H9 (cell line): ENCODE measurements at regions not wholly inside any gene's neighbourhood (a gene's known extent, or its start where the extent isn't known, plus 50 kb on each side); places are given as distances from the start of the nearest gene placed in this dataset.

Source experiments
- DNase-seq: peaks from one replicate; pipeline ENCODE4 v3.0.0-alpha.2; 2017
- H2AFZ ChIP-seq: one replicate; pipeline ENCODE4 v1.6.1; 2013; ENCODE audit warnings: mild to moderate bottlenecking, low read length, control low read depth, moderate library complexity
- H2AK5ac ChIP-seq: 2 replicates; pipeline ENCODE4 v1.6.1; 2013; ENCODE audit warnings: low read length, control low read depth, mixed read lengths; ENCODE audit not compliant: insufficient read length
- H2BK120ac ChIP-seq: one replicate; pipeline ENCODE4 v1.6.1; 2013; ENCODE audit warnings: low read depth, mild to moderate bottlenecking, low read length, control low read depth, inconsistent platforms; ENCODE audit not compliant: poor library complexity, severe bottlenecking
- H2BK12ac ChIP-seq: 2 replicates; pipeline ENCODE4 v1.6.1; 2013; ENCODE audit warnings: low read length, control low read depth, mixed read lengths, low read depth; ENCODE audit not compliant: insufficient read length
- H2BK15ac ChIP-seq: 2 replicates; pipeline ENCODE4 v1.6.1; 2013; ENCODE audit warnings: low read depth, low read length, control low read depth
- H2BK20ac ChIP-seq: one replicate; pipeline ENCODE4 v1.6.1; 2013; ENCODE audit warnings: low read depth, mild to moderate bottlenecking, low read length, control low read depth, inconsistent platforms; ENCODE audit not compliant: poor library complexity, severe bottlenecking
- H2BK5ac ChIP-seq: 2 replicates; pipeline ENCODE4 v1.6.1; 2013; ENCODE audit warnings: low read length, control low read depth, mixed read lengths; ENCODE audit not compliant: insufficient read length
- H3K14ac ChIP-seq: 2 replicates; pipeline ENCODE4 v1.6.1; 2013; ENCODE audit warnings: low read length, control low read depth; ENCODE audit not compliant: insufficient read depth
- H3K18ac ChIP-seq: 2 replicates; pipeline ENCODE4 v1.6.1; 2013; ENCODE audit warnings: low read depth, mild to moderate bottlenecking, mixed read lengths, low read length, control low read depth; ENCODE audit not compliant: insufficient read length
- H3K23ac ChIP-seq: 2 replicates; pipeline ENCODE4 v1.6.1; 2013; ENCODE audit warnings: low read length, control low read depth, mixed read lengths, low read depth; ENCODE audit not compliant: insufficient read length
- H3K23me2 ChIP-seq: 2 replicates; pipeline ENCODE4 v1.6.1; 2013; ENCODE audit warnings: low read depth, mild to moderate bottlenecking, mixed read lengths, low read length, control low read depth; ENCODE audit not compliant: insufficient read length, poor library complexity, severe bottlenecking
- H3K27ac ChIP-seq: 2 replicates; pipeline ENCODE4 v1.5.1; 2013; ENCODE audit warnings: low read length, control low read depth, mixed read lengths, low read depth; ENCODE audit not compliant: insufficient read length
- H3K27me3 ChIP-seq: 2 replicates; pipeline ENCODE4 v1.6.1; 2013; ENCODE audit warnings: low read length, control low read depth, inconsistent platforms; ENCODE audit not compliant: insufficient read depth
- H3K4ac ChIP-seq: 2 replicates; pipeline ENCODE4 v1.6.1; 2013; ENCODE audit warnings: low read depth, mild to moderate bottlenecking, control low read depth, inconsistent platforms, low read length, moderate library complexity
- H3K4me1 ChIP-seq: 2 replicates; pipeline ENCODE4 v1.6.1; 2013; ENCODE audit warnings: low read length, control low read depth, inconsistent platforms; ENCODE audit not compliant: insufficient read depth
- H3K4me2 ChIP-seq: 2 replicates; pipeline ENCODE4 v1.6.1; 2013; ENCODE audit warnings: low read length, control low read depth, mixed read lengths; ENCODE audit not compliant: insufficient read length, insufficient read depth
- H3K56ac ChIP-seq: 2 replicates; pipeline ENCODE4 v1.6.1; 2013; ENCODE audit warnings: low read depth, mild to moderate bottlenecking, mixed read lengths, low read length, control low read depth; ENCODE audit not compliant: insufficient read length
- H3K79me1 ChIP-seq: 2 replicates; pipeline ENCODE4 v1.6.1; 2013; ENCODE audit warnings: low read depth, mild to moderate bottlenecking, moderate library complexity, low read length, control low read depth, inconsistent platforms; ENCODE audit not compliant: insufficient read depth, poor library complexity, severe bottlenecking
- H3K79me2 ChIP-seq: 2 replicates; pipeline ENCODE4 v1.6.1; 2013; ENCODE audit warnings: low read length, control low read depth, inconsistent platforms; ENCODE audit not compliant: insufficient read depth
- H3K9ac ChIP-seq: 2 replicates; pipeline ENCODE4 v1.6.1; 2013; ENCODE audit warnings: low read length, control low read depth, mixed read lengths; ENCODE audit not compliant: insufficient read length; ENCODE audit errors: extremely low read depth
- H3K9me3 ChIP-seq: one replicate; pipeline ENCODE4 v1.6.1; 2013; ENCODE audit warnings: low read depth, low read length, inconsistent platforms; ENCODE audit not compliant: control insufficient read depth
- H3T11ph ChIP-seq: one replicate; pipeline ENCODE4 v1.6.1; 2013; ENCODE audit warnings: mild to moderate bottlenecking, low read length, control low read depth, inconsistent platforms
- H4K20me1 ChIP-seq: one replicate; pipeline ENCODE4 v1.6.1; 2013; ENCODE audit not compliant: control insufficient read depth, insufficient read length, insufficient read depth
- H4K5ac ChIP-seq: 2 replicates; pipeline ENCODE4 v1.6.1; 2013; ENCODE audit warnings: low read depth, mild to moderate bottlenecking, mixed read lengths, low read length, control low read depth; ENCODE audit not compliant: insufficient read length
- H4K8ac ChIP-seq: replicated peaks from 2 replicates; pipeline ENCODE4 v1.6.1; 2013; ENCODE audit warnings: low read length, control low read depth, mixed read lengths, low read depth; ENCODE audit not compliant: insufficient read length
- H4K91ac ChIP-seq: 2 replicates; pipeline ENCODE4 v1.6.1; 2013; ENCODE audit warnings: low read depth, mild to moderate bottlenecking, moderate library complexity, mixed read lengths, low read length, control low read depth; ENCODE audit not compliant: insufficient read length
- H3K27ac Mint-ChIP-seq, 3 experiments: 2 replicates in 2 of 3; 3 replicates in 1 of 3; pipeline ENCODE4 v1.8.0; 2020 to 2021; ENCODE audit warnings: mixed read lengths in 3 of 3, mild to moderate bottlenecking in 1 of 3, moderate library complexity in 1 of 3
- H3K27me3 Mint-ChIP-seq: 2 replicates; pipeline ENCODE4 v1.8.0; 2021; ENCODE audit warnings: low read depth, mild to moderate bottlenecking, moderate library complexity, mixed read lengths
- H3K36me3 Mint-ChIP-seq, 3 experiments: 2 replicates in 2 of 3; 3 replicates in 1 of 3; pipeline ENCODE4 v1.8.0; 2020 to 2021; ENCODE audit warnings: low read depth in 3 of 3, mixed read lengths in 3 of 3; ENCODE audit not compliant: insufficient read depth in 1 of 3
- H3K4me1 Mint-ChIP-seq, 2 experiments: 2 replicates each; pipeline ENCODE4 v1.8.0; 2020; ENCODE audit warnings: mixed read lengths in 2 of 2
- H3K4me3 Mint-ChIP-seq, 2 experiments: 2 replicates in 1 of 2; 3 replicates in 1 of 2; pipeline ENCODE4 v1.8.0; 2020 to 2021; ENCODE audit warnings: mild to moderate bottlenecking in 2 of 2, mixed read lengths in 2 of 2, moderate library complexity in 1 of 2
- H3K9me3 Mint-ChIP-seq, 2 experiments: 2 replicates in 1 of 2; 3 replicates in 1 of 2; pipeline ENCODE4 v1.8.0; 2020; ENCODE audit warnings: mild to moderate bottlenecking in 2 of 2, mixed read lengths in 2 of 2, moderate library complexity in 1 of 2
- WGBS: extraction: QIAGEN DNeasy Blood & Tissue Kit; methylation state at CpG from one replicate; pipeline ENCODE4 v1.1.7; 2013; ENCODE audit warnings: missing lambda C conversion rate, low lambda C conversion rate, mixed read lengths; ENCODE audit not compliant: insufficient read length; ENCODE audit errors: extremely low coverage; 5-methylcytosine and 5-hydroxymethylcytosine counted together
- TF ChIP-seq, protein P1 (sequence below): fragments of 200-600 bp; sonication (generic); conservative IDR thresholded peaks from 3 replicates; pipeline ENCODE4 v1.8.0; 2021; ENCODE audit warnings: antibody characterized with exemption, mild to moderate bottlenecking

- no CpG with 5 or more reads among the region's 2 CpGs for WGBS
- no peak overlapping the region for H4K5ac ChIP-seq
- H3K9me3 Mint-ChIP-seq: peaks cover 22 to 29% of the 10 kb centered on the region in 2 experiments
- no peak overlapping the region for H3K27ac Mint-ChIP-seq
- H4K8ac ChIP-seq: no peak overlapping the region
- no peak overlapping the region for H3K4me2 ChIP-seq
- H2BK5ac ChIP-seq: no peak overlapping the region
- H3K36me3 Mint-ChIP-seq: peaks cover 9 to 22% (median 15%) of the 10 kb centered on the region in 3 experiments
- no peaks in the 10 kb centered on the region for H3K4me1 Mint-ChIP-seq
- no peak overlapping the region for H2AFZ ChIP-seq
- no peak overlapping the region for H2BK15ac ChIP-seq
- H3K9me3 ChIP-seq: peaks cover 8% of the 10 kb centered on the region
- peaks cover 1% of the 10 kb centered on the region; the same call in 1 of the 2 replicates for H3K27me3 ChIP-seq
- no peaks in the 10 kb centered on the region for H3K79me1 ChIP-seq
- H4K20me1 ChIP-seq: no peaks in the 10 kb centered on the region
- H3K79me2 ChIP-seq: no peaks in the 10 kb centered on the region
- no peak overlapping the region for H2AK5ac ChIP-seq
- no peak overlapping the region for H3K27ac ChIP-seq
- no peak overlapping the region for H2BK20ac ChIP-seq
- no peak overlapping the region for H3K56ac ChIP-seq
- no peaks in the 10 kb centered on the region for H3K4me1 ChIP-seq
- H3K18ac ChIP-seq: no peak overlapping the region
- H4K91ac ChIP-seq: no peak overlapping the region
- no peak overlapping the region for H3K4ac ChIP-seq
- H3K23ac ChIP-seq: no peak overlapping the region
- TF ChIP-seq, protein P1, sequence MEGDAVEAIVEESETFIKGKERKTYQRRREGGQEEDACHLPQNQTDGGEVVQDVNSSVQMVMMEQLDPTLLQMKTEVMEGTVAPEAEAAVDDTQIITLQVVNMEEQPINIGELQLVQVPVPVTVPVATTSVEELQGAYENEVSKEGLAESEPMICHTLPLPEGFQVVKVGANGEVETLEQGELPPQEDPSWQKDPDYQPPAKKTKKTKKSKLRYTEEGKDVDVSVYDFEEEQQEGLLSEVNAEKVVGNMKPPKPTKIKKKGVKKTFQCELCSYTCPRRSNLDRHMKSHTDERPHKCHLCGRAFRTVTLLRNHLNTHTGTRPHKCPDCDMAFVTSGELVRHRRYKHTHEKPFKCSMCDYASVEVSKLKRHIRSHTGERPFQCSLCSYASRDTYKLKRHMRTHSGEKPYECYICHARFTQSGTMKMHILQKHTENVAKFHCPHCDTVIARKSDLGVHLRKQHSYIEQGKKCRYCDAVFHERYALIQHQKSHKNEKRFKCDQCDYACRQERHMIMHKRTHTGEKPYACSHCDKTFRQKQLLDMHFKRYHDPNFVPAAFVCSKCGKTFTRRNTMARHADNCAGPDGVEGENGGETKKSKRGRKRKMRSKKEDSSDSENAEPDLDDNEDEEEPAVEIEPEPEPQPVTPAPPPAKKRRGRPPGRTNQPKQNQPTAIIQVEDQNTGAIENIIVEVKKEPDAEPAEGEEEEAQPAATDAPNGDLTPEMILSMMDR: no peak
- H2BK120ac ChIP-seq: no peak overlapping the region
- no peak overlapping the region for H3K4me3 Mint-ChIP-seq
- no peaks in the 10 kb centered on the region for H3K23me2 ChIP-seq
- H3K27me3 Mint-ChIP-seq: no peaks in the 10 kb centered on the region; the same call in 1 of the 2 replicates
- no peak overlapping the region for H2BK12ac ChIP-seq
- no peak overlapping the region for H3K14ac ChIP-seq
- H3K9ac ChIP-seq: no peak overlapping the region
- DNase-seq: no peak
- no peak overlapping the region for H3T11ph ChIP-seq
Measured at GRCh38 chr11:28514391-28514790, 406.2 kb downstream of the METTL15 start.
